SK-N-SH treated with all-trans-retinoic acid at 6 μM for 48 hours (cell line): ENCODE measurements at regions not wholly inside any gene's neighbourhood (a gene's known extent, or its start where the extent isn't known, plus 50 kb on each side); places are given as distances from the start of the nearest gene placed in this dataset.

ENCODE experiments used
- ATAC-seq: fragments of 200-7000 bp; cut with Tn5 transposase; 3 replicates; pipeline ENCODE4 v1.9.1; 2020; ENCODE audit warnings: mild to moderate bottlenecking, moderate library complexity
- ARNTL ChIP-seq: fragments of 450-650 bp; formaldehyde crosslinking; IDR thresholded peaks from 2 replicates; pipeline ENCODE4 v1.5.0; 2020; ENCODE audit warnings: low read depth, mild to moderate bottlenecking, moderate library complexity, borderline replicate concordance
- BACH2 ChIP-seq: fragments of 250-450 bp; sonication (Bioruptor Pico); IDR thresholded peaks from 2 replicates; pipeline ENCODE4 v1.9.0; 2021; ENCODE audit warnings: mild to moderate bottlenecking, borderline replicate concordance
- CREB5 ChIP-seq: fragments of 250-450 bp; sonication (Bioruptor Pico); IDR thresholded peaks from 2 replicates; pipeline ENCODE4 v1.5.1; 2020; ENCODE audit warnings: low read depth, mild to moderate bottlenecking, moderate library complexity
- CSDC2 ChIP-seq: fragments of 250-450 bp; sonication (Bioruptor Pico); IDR thresholded peaks from 2 replicates; pipeline ENCODE4 v1.5.0; 2020; ENCODE audit warnings: mild to moderate bottlenecking, moderate library complexity
- ESRRG ChIP-seq: fragments of 250-450 bp; sonication (Bioruptor Pico); IDR thresholded peaks from 2 replicates; pipeline ENCODE4 v1.6.1; 2021; ENCODE audit warnings: mild to moderate bottlenecking
- GLIS3 ChIP-seq: fragments of 250-450 bp; sonication (Bioruptor Pico); IDR thresholded peaks from 2 replicates; pipeline ENCODE4 v1.5.0; 2020; ENCODE audit warnings: mild to moderate bottlenecking, moderate library complexity
- ISL1 ChIP-seq: fragments of 250-450 bp; sonication (Bioruptor Pico); IDR thresholded peaks from 2 replicates; pipeline ENCODE4 v2.1.2; 2022; ENCODE audit warnings: mild to moderate bottlenecking, moderate library complexity
- SNAI2 ChIP-seq: fragments of 250-450 bp; sonication (Bioruptor Pico); IDR thresholded peaks from 2 replicates; pipeline ENCODE4 v1.5.0; 2020; ENCODE audit warnings: mild to moderate bottlenecking, moderate library complexity
- TCF4 ChIP-seq: fragments of 250-450 bp; sonication (Bioruptor Pico); IDR thresholded peaks from 2 replicates; pipeline ENCODE4 v1.8.0; 2021; ENCODE audit warnings: mild to moderate bottlenecking, moderate library complexity, borderline replicate concordance
- TOX ChIP-seq: fragments of 250-450 bp; sonication (Bioruptor Pico); IDR thresholded peaks from 2 replicates; pipeline ENCODE4 v1.8.0; 2021; ENCODE audit warnings: mild to moderate bottlenecking, moderate library complexity, borderline replicate concordance
- TSHZ2 ChIP-seq: fragments of 250-450 bp; sonication (Bioruptor Pico); IDR thresholded peaks from 2 replicates; pipeline ENCODE4 v1.5.0; 2020; ENCODE audit warnings: mild to moderate bottlenecking, moderate library complexity
- ZC3H10 ChIP-seq: fragments of 250-450 bp; sonication (Bioruptor Pico); IDR thresholded peaks from 2 replicates; pipeline ENCODE4 v1.5.1; 2021; ENCODE audit warnings: mild to moderate bottlenecking, moderate library complexity
- ZFP3 ChIP-seq: fragments of 250-450 bp; sonication (Bioruptor Pico); IDR thresholded peaks from 2 replicates; pipeline ENCODE4 v1.5.0; 2020; ENCODE audit warnings: mild to moderate bottlenecking, moderate library complexity
- ZFP30 ChIP-seq: fragments of 450-650 bp; formaldehyde crosslinking; IDR thresholded peaks from 2 replicates; pipeline ENCODE4 v1.5.0; 2022; ENCODE audit warnings: mild to moderate bottlenecking, moderate library complexity
- ZNF565 ChIP-seq: fragments of 450-650 bp; formaldehyde crosslinking; conservative IDR thresholded peaks from 2 replicates; pipeline ENCODE4 v1.5.0; 2020; ENCODE audit warnings: low read depth, mild to moderate bottlenecking, moderate library complexity
- ZNF8 ChIP-seq: fragments of 450-650 bp; formaldehyde crosslinking; IDR thresholded peaks from 2 replicates; pipeline ENCODE4 v1.5.0; 2020; ENCODE audit warnings: mild to moderate bottlenecking, moderate library complexity
- TF ChIP-seq, protein P1 (sequence below): fragments of 250-450 bp; sonication (Bioruptor Pico); IDR thresholded peaks from 2 replicates; pipeline ENCODE4 v1.8.0; 2021; ENCODE audit warnings: low read depth, mild to moderate bottlenecking, moderate library complexity, borderline replicate concordance
- TF ChIP-seq, protein P2 (sequence below): fragments of 250-450 bp; sonication (Bioruptor Pico); IDR thresholded peaks from 2 replicates; pipeline ENCODE4 v1.8.0; 2020; ENCODE audit warnings: mild to moderate bottlenecking, moderate library complexity, borderline replicate concordance
- TF ChIP-seq, protein P3 (sequence below): fragments of 250-450 bp; sonication (Bioruptor Pico); IDR thresholded peaks from 2 replicates; pipeline ENCODE4 v1.5.1; 2021; ENCODE audit warnings: mild to moderate bottlenecking, moderate library complexity

- ATAC-seq, result no peak; the same call in 2 of the 3 replicates
- TF ChIP-seq TCF4 (peak; percentile 89), BACH2 (CRISPR knock-in tag) (no peak), TSHZ2 (CRISPR knock-in tag) (peak; percentile 43; the same call in 1 of the 2 replicates)
These were observed 1390.0 kb upstream of the RAG2 start for GRCh38 chr11:37988031-37988430.

- no peak for TF ChIP-seq ZFP30
- TF ChIP-seq ZC3H10 (CRISPR knock-in tag), result no peak
- no peak for TF ChIP-seq ARNTL (CRISPR knock-in tag)
- TF ChIP-seq ZNF8, result no peak
- TF ChIP-seq ESRRG (CRISPR knock-in tag), result no peak
- no peak for TF ChIP-seq CSDC2 (CRISPR knock-in tag)
- TF ChIP-seq SNAI2 (CRISPR knock-in tag), result no peak
- no peak for TF ChIP-seq TCF4
- no peak for TF ChIP-seq GLIS3
- no peak for ATAC-seq
These were observed 1387.0 kb upstream of the RAG2 start for GRCh38 chr11:37984991-37985390.

- no peak for TF ChIP-seq ARNTL (CRISPR knock-in tag)
- TF ChIP-seq, protein P1, sequence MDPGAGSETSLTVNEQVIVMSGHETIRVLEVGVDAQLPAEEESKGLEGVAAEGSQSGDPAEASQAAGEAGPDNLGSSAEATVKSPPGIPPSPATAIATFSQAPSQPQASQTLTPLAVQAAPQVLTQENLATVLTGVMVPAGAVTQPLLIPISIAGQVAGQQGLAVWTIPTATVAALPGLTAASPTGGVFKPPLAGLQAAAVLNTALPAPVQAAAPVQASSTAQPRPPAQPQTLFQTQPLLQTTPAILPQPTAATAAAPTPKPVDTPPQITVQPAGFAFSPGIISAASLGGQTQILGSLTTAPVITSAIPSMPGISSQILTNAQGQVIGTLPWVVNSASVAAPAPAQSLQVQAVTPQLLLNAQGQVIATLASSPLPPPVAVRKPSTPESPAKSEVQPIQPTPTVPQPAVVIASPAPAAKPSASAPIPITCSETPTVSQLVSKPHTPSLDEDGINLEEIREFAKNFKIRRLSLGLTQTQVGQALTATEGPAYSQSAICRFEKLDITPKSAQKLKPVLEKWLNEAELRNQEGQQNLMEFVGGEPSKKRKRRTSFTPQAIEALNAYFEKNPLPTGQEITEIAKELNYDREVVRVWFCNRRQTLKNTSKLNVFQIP (CRISPR knock-in tag), result no peak
- TF ChIP-seq ZFP3 (CRISPR knock-in tag), result no peak
- TF ChIP-seq ZNF565 (CRISPR knock-in tag), result no peak
- no peak for TF ChIP-seq CSDC2 (CRISPR knock-in tag)
- no peak for ATAC-seq
These were observed 1380.6 kb upstream of the RAG2 start for GRCh38 chr11:37978647-37979046.

DNA sequence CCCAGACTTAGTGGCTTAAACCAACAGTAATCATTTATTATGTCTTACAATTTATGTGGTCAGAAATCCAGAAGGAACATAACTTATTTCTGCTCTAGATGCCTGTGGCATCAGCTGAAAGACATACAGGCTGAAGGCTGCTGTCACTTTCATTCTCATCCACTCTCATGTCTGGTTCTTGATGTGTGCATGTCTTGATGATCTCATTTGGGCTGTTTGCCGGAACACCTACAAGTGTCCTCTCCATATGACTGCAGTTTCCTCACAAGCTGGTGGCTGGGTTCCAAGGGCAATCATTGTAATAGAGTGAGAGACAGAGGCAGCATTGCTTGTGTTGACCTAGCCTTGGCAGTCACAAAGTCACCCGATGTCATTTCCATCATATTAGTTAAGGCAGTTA, 1375.9 kb upstream of the RAG2 start:
- TF ChIP-seq, protein P2, sequence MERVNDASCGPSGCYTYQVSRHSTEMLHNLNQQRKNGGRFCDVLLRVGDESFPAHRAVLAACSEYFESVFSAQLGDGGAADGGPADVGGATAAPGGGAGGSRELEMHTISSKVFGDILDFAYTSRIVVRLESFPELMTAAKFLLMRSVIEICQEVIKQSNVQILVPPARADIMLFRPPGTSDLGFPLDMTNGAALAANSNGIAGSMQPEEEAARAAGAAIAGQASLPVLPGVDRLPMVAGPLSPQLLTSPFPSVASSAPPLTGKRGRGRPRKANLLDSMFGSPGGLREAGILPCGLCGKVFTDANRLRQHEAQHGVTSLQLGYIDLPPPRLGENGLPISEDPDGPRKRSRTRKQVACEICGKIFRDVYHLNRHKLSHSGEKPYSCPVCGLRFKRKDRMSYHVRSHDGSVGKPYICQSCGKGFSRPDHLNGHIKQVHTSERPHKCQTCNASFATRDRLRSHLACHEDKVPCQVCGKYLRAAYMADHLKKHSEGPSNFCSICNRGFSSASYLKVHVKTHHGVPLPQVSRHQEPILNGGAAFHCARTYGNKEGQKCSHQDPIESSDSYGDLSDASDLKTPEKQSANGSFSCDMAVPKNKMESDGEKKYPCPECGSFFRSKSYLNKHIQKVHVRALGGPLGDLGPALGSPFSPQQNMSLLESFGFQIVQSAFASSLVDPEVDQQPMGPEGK (CRISPR knock-in tag), result no peak
- TF ChIP-seq ZC3H10 (CRISPR knock-in tag) (no peak), TSHZ2 (CRISPR knock-in tag) (no peak), CREB5 (CRISPR knock-in tag) (no peak), GLIS3 (no peak), ZNF8 (no peak), ZFP3 (CRISPR knock-in tag) (no peak), TOX (CRISPR knock-in tag) (no peak), ARNTL (CRISPR knock-in tag) (no peak), BACH2 (CRISPR knock-in tag) (no peak), ISL1 (CRISPR knock-in tag) (no peak), ZNF565 (CRISPR knock-in tag) (no peak), SNAI2 (CRISPR knock-in tag) (no peak), CSDC2 (CRISPR knock-in tag) (no peak)
- TF ChIP-seq, protein P3, sequence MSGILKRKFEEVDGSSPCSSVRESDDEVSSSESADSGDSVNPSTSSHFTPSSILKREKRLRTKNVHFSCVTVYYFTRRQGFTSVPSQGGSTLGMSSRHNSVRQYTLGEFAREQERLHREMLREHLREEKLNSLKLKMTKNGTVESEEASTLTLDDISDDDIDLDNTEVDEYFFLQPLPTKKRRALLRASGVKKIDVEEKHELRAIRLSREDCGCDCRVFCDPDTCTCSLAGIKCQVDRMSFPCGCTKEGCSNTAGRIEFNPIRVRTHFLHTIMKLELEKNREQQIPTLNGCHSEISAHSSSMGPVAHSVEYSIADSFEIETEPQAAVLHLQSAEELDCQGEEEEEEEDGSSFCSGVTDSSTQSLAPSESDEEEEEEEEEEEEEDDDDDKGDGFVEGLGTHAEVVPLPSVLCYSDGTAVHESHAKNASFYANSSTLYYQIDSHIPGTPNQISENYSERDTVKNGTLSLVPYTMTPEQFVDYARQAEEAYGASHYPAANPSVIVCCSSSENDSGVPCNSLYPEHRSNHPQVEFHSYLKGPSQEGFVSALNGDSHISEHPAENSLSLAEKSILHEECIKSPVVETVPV, result no peak
- TF ChIP-seq, protein P1 (CRISPR knock-in tag), result no peak
- ATAC-seq, result no peak
